Esophagus muscularis mucosa (tissue), 4 donors: ENCODE measurements at regions not wholly inside any gene's neighbourhood (a gene's known extent, or its start where the extent isn't known, plus 50 kb on each side); places are given as distances from the start of the nearest gene placed in this dataset.
"Not testable (repeated sequence)": the region's sequence is repeated elsewhere in the genome, so short reads cannot be mapped to it uniquely, and the experiment has no call there.

ENCODE experiments used
- DNase-seq: peaks from one replicate; pipeline ENCODE4 v3.0.0-alpha.2; 2017; ENCODE audit errors: extremely low spot score
- H3K27ac ChIP-seq, 4 donors: fragments of 200-600 bp; sonication (generic); replicated peaks in 1 of 4; 1 replicate in 3 of 4; 2 replicates in 1 of 4; pipeline ENCODE4 v1.5.1; 2016 to 2019; ENCODE audit warnings: mild to moderate bottlenecking in 1 of 4
- H3K27me3 ChIP-seq, 4 donors: fragments of 200-600 bp; sonication (generic); one replicate each; pipeline versions ENCODE4 v1.5.1 to v1.6.0; 2016 to 2019
- H3K36me3 ChIP-seq, 4 donors: fragments of 200-600 bp; sonication (generic); one replicate each; pipeline ENCODE4 v1.5.1; 2016 to 2019
- H3K4me1 ChIP-seq, 4 donors: fragments of 200-600 bp; sonication (generic); one replicate each; pipeline ENCODE4 v1.5.1; 2016 to 2019
- H3K4me3 ChIP-seq, 4 donors: fragments of 200-600 bp; sonication (generic); 1 replicate in 2 of 4; 2 replicates in 2 of 4; pipeline ENCODE4 v1.5.1; 2016 to 2019; ENCODE audit warnings: mild to moderate bottlenecking in 4 of 4, moderate library complexity in 1 of 4
- H3K9me3 ChIP-seq, 4 donors: fragments of 200-600 bp; sonication (generic); 1 replicate in 3 of 4; 2 replicates in 1 of 4; pipeline ENCODE4 v1.5.1; 2016 to 2019
- EP300 ChIP-seq: sonication (generic); formaldehyde crosslinking; IDR thresholded peaks from one replicate; pipeline ENCODE4 v1.6.1; 2017; ENCODE audit warnings: antibody characterized with exemption
- POLR2A ChIP-seq: fragments of 450-650 bp; IDR thresholded peaks from one replicate; pipeline ENCODE4 v1.6.1; 2017; ENCODE audit warnings: antibody characterized with exemption, moderate library complexity, mild to moderate bottlenecking, low read depth
- POLR2AphosphoS5 ChIP-seq, 2 donors: sonication (generic); formaldehyde crosslinking; IDR thresholded peaks; one replicate each; pipeline ENCODE4 v1.6.1; 2017; ENCODE audit warnings: antibody characterized with exemption in 2 of 2
- WGBS: methylation state at CpG from one replicate; pipeline ENCODE4 v1.1.5; 2018; 5-methylcytosine and 5-hydroxymethylcytosine counted together
- intact Hi-C: fragments of 100-400 bp; cut with DNase I; formaldehyde crosslinking; loops from one replicate; pipeline ENCODE4 v1.15.1; 2023
- TF ChIP-seq, protein P1 (sequence below), 3 experiments: fragments of 200-600 bp in 2 of 3; fragments of 450-650 bp in 1 of 3; sonication (generic) in 2 of 3; IDR thresholded peaks; one replicate each; pipeline ENCODE4 v1.5.1; 2017 to 2019; ENCODE audit warnings: antibody characterized with exemption in 3 of 3, mild to moderate bottlenecking in 2 of 3, moderate library complexity in 1 of 3

DNA sequence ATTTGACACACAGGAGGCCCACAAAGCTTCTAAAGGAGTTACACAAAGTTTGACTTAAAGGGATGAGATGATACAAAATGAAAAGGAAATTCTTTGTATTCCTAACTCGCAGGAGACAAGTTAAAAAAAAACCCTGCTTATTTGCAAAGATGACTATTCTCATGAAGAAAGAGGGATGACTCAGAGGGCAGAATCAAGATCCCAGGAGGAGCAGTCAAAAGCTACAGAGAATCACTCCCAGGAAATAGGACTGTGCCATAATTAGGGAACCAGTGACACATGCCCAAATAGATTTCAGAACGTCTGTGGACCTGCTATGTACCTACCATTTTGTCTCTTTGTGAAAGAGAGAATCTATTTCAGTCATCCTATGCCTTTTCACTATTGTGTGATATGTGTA is 103.5 kb upstream of the ARRDC3 start:
- intact Hi-C loops: no loop called here
- TF ChIP-seq POLR2A: no peak
- TF ChIP-seq, protein P1, sequence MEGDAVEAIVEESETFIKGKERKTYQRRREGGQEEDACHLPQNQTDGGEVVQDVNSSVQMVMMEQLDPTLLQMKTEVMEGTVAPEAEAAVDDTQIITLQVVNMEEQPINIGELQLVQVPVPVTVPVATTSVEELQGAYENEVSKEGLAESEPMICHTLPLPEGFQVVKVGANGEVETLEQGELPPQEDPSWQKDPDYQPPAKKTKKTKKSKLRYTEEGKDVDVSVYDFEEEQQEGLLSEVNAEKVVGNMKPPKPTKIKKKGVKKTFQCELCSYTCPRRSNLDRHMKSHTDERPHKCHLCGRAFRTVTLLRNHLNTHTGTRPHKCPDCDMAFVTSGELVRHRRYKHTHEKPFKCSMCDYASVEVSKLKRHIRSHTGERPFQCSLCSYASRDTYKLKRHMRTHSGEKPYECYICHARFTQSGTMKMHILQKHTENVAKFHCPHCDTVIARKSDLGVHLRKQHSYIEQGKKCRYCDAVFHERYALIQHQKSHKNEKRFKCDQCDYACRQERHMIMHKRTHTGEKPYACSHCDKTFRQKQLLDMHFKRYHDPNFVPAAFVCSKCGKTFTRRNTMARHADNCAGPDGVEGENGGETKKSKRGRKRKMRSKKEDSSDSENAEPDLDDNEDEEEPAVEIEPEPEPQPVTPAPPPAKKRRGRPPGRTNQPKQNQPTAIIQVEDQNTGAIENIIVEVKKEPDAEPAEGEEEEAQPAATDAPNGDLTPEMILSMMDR (IDR thresholded peaks at IDR 0.05): no peak
- no peak for TF ChIP-seq POLR2AphosphoS5 (IDR thresholded peaks at IDR 0.05)
- TF ChIP-seq EP300: no peak
- no peaks in the 10 kb centered on the region for H3K4me1 ChIP-seq
- H3K27me3 ChIP-seq: no peaks in the 10 kb centered on the region
- H3K4me3 ChIP-seq: no peak overlapping the region
- WGBS: 56% methylated on average over 2 of the region's 2 CpGs
- H3K27ac ChIP-seq: no peak overlapping the region
- DNase-seq: no peak
- H3K36me3 ChIP-seq: no peaks in the 10 kb centered on the region
- no peaks in the 10 kb centered on the region for H3K9me3 ChIP-seq

DNA sequence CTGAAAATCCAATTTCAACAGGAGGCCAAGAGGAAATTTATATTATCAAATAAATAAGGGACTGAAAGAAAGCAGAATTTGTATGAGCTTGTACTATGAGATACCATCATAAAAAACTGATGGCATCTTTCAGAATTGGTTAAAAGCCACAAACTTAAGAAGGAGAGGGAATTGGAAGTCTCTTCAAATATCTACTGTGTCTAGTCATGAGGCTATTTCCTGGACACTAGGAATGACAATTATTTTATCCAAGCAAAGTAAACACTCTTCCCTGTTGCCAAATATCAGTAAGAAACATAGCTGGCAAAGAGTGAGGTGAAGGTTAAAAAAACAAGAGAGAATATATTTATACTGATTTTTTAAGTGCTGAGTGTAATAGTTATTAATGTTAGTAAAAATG is 101.5 kb upstream of the ARRDC3 start:
- Histone ChIP-seq H3K9me3 (no peaks in the 10 kb centered on the region), H3K27me3 (no peaks in the 10 kb centered on the region), H3K4me3 (no peak overlapping the region), H3K36me3 (no peaks in the 10 kb centered on the region), H3K4me1 (no peaks in the 10 kb centered on the region), H3K27ac (no peak overlapping the region)
- intact Hi-C loops: no loop called here
- TF ChIP-seq, protein P1 (IDR thresholded peaks at IDR 0.05): no peak
- no peak for TF ChIP-seq EP300
- no peak for TF ChIP-seq POLR2AphosphoS5 (IDR thresholded peaks at IDR 0.05)
- TF ChIP-seq POLR2A: no peak
- no peak for DNase-seq

DNA sequence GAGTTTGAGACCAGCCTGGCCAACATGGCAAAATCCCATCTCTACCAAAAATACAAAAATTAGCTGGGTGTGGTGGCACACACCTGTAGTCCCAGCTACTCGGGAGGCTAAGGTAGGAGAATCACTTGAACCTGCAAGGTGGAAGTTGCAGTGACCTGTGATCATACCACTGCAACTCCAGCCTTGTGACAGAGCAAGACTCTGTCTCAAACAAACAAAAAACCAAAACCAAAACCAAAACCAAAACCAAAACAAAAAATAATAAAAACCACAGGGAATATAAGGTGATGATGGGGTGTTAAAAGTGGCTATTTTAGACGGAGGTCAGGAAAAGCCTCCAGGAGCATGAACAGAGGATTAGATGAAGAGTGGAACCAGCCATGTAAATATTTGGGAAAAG is 96.3 kb upstream of the ARRDC3 start:
- WGBS: 86% methylated on average over 2 of the region's 2 CpGs

DNA sequence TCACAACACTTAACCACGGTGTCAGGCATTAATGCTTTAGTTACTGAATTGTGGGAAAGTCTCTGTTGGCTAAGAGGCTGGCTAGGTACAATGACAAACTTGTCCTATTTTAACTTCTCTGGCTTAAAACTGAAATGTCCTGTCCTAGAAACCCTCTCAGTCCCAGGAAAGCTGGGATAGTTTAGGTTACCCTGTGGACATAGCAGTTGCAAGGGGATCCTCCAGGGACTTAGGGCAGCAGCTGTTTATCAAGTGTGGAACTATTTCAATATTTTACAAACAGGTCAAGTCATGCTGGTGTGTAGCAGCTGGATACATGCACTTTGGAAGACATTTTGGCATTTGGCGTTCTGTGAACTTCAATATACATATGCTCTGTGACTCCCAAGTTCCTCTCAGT is 95.0 kb upstream of the ARRDC3 start:
- H3K9me3 ChIP-seq: no peaks in the 10 kb centered on the region
- DNase-seq: no peak
- H3K4me1 ChIP-seq: no peaks in the 10 kb centered on the region
- H3K4me3 ChIP-seq: no peak overlapping the region
- TF ChIP-seq, protein P1 (IDR thresholded peaks at IDR 0.05): no peak
- TF ChIP-seq POLR2AphosphoS5 (IDR thresholded peaks at IDR 0.05) (no peak), EP300 (no peak), POLR2A (no peak)
- intact Hi-C loops: no loop called here
- WGBS: 89% methylated on average over 2 of the region's 2 CpGs
- no peaks in the 10 kb centered on the region for H3K36me3 ChIP-seq
- no peaks in the 10 kb centered on the region for H3K27me3 ChIP-seq
- H3K27ac ChIP-seq: no peak overlapping the region

More for the DNA sequence above, 96.3 kb upstream of the ARRDC3 start:
- H3K4me1 ChIP-seq, H3K36me3 ChIP-seq, H3K9me3 ChIP-seq, H3K27me3 ChIP-seq, intact Hi-C loops, H3K4me3 ChIP-seq, DNase-seq, H3K27ac ChIP-seq: not testable (repeated sequence)

DNA sequence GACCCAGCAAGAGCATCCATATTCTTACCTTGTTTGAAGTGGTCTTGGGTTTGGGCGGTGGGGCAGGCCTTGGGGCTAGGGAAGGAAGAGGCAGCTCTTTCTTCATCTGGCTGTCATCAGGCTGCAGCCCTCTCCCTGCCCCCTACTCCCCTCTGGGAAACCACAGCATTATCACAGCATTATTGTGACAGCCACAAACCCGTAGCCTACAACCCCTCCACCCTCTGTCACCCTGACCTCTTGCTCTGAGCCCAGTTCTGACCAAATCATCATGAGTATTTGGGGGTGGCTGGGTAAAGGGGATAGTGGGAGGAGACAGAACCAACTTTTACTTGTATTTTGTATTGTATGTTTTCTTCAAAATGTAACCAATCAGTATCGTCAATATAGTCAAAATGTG is 94.3 kb upstream of the ARRDC3 start:
- WGBS: 83% methylated on average over 3 of the region's 3 CpGs
- TF ChIP-seq, protein P1 (IDR thresholded peaks at IDR 0.05): no peak
- TF ChIP-seq POLR2AphosphoS5 (IDR thresholded peaks at IDR 0.05) (no peak), EP300 (no peak), POLR2A (no peak)
- no peak overlapping the region for H3K4me3 ChIP-seq
- intact Hi-C loops: no loop called here
- H3K27ac ChIP-seq: no peak overlapping the region
- no peaks in the 10 kb centered on the region for H3K4me1 ChIP-seq
- no peak for DNase-seq
- H3K27me3 ChIP-seq: no peaks in the 10 kb centered on the region
- H3K36me3 ChIP-seq: no peaks in the 10 kb centered on the region
- no peaks in the 10 kb centered on the region for H3K9me3 ChIP-seq
